ENCODE measurements at regions not wholly inside any gene's neighbourhood (a gene's known extent, or its start where the extent isn't known, plus 50 kb on each side); places are given as distances from the start of the nearest gene placed in this dataset.

DNA sequence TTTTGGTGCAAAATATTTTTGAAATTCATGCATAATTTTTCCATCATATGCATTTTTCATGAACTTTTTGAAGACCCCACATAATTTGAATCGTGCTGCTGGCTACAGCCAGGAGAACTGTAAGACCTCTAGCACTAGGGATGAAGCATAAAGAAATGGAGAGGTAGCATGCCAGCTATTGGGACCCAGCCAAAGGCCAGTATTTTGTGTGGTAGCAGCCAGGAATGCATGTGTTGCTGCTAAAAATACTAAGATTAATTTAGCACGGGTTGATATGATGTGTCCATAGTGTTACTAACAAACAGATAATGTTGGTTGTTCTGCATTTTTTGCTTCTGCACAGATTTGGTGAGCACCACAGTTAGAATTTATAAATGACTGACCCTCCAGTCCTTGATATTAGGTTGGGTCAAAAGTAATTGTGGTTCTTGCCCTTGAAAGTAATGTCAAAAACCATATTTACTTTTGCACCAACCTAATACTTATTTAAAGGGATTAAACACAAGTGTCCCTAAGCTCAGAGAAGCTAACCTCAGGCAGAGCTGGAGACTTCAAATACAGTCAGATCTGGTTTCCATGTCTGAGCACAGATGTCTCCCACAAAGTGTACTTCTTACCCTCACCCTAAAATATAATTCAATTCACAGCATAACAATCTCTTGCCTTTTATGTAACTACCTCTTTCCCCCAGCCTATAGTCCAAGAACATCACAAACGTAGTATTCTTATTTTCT, 54.1 kb upstream of the NPSR1 start:
- no peak for DNase-seq (ENCODE audit: low read depth)
